ENCODE measurements at regions not wholly inside any gene's neighbourhood (a gene's known extent, or its start where the extent isn't known, plus 50 kb on each side); places are given as distances from the start of the nearest gene placed in this dataset.

DNA sequence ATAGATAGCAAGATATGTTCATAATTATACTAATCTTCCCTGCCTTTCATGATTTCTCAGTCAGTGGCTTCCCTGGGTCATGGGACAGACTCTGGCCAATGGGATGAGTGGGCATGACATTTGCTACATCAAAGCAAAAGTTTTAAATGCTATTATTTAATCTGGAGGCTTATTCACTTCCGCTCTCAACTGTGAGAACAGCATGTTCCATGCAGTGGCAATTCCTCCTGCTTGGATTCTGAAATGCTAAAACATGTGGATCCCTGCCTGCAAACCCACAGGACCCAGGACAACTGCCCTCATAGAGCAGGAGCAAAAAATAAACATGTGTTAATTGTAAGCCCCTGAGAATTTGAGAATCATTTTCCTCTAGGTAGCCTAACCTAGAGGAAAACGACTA lies 1412.4 kb upstream of the CELF2 start:
- dilution Hi-C loops (cut with MboI; ENCODE audit: extremely low pct_ligation_motif_present, low sequenced_read_pairs): no loop called here
- no peak for DNase-seq (ENCODE audit: low read depth, low spot score)

DNA sequence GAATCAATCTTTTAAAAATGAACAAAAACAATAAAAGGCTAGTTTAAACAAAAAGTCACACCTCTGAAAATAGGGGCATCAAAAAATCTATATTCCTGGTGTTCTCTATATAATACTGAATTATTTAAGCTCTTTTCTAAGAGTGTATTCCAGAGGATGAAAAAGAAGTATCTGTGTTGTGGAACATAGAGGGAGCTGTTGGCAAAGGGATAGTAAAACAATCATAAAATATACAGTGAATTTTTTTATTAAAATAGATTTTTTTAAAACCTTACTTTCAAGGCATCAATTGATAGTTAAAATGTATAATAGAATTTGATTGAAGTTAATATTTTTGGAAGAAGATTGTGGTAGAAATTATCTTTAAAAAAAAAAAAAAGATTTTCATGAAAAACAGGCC lies 1409.1 kb upstream of the CELF2 start:
- no peaks in the 10 kb centered on the region for H3K27me3 ChIP-seq (ENCODE audit: control insufficient read depth, extremely low read depth, insufficient read depth, low read length)
- no peaks in the 10 kb centered on the region for H3K9me1 ChIP-seq (ENCODE audit: control insufficient read depth, extremely low read depth, insufficient read depth, low read length)
- H3K9ac ChIP-seq (ENCODE audit: control insufficient read depth, extremely low read depth, insufficient read depth, low read length): no peak overlapping the region
- H3K4me3 ChIP-seq (ENCODE audit: control insufficient read depth in 2 of 3, extremely low read depth in 1 of 3, insufficient read depth in 2 of 3, low read depth in 1 of 3, low read length in 3 of 3): no peak overlapping the region
- no peaks in the 10 kb centered on the region for H4K20me1 ChIP-seq (ENCODE audit: control insufficient read depth, extremely low read depth, insufficient read depth, low read length)
- dilution Hi-C loops (cut with MboI; ENCODE audit: extremely low pct_ligation_motif_present, low sequenced_read_pairs): no loop called here
- no peak overlapping the region for H3K4me2 ChIP-seq (ENCODE audit: control insufficient read depth, extremely low read depth, insufficient read depth, low read depth, low read length)
- H3K27ac ChIP-seq (ENCODE audit: control insufficient read depth, insufficient read depth, low read length): no peak overlapping the region
- H3K4me1 ChIP-seq (ENCODE audit: control insufficient read depth, extremely low read depth, insufficient read depth, low read length): no peaks in the 10 kb centered on the region
- H3K36me3 ChIP-seq (ENCODE audit: control insufficient read depth in 2 of 2, extremely low read depth in 1 of 2, insufficient read depth in 2 of 2, low read length in 2 of 2): no peaks in the 10 kb centered on the region
- TF ChIP-seq EZH2 (IDR thresholded peaks at IDR 0.05; ENCODE audit: low read length): no peak
- TF ChIP-seq, protein P1, sequence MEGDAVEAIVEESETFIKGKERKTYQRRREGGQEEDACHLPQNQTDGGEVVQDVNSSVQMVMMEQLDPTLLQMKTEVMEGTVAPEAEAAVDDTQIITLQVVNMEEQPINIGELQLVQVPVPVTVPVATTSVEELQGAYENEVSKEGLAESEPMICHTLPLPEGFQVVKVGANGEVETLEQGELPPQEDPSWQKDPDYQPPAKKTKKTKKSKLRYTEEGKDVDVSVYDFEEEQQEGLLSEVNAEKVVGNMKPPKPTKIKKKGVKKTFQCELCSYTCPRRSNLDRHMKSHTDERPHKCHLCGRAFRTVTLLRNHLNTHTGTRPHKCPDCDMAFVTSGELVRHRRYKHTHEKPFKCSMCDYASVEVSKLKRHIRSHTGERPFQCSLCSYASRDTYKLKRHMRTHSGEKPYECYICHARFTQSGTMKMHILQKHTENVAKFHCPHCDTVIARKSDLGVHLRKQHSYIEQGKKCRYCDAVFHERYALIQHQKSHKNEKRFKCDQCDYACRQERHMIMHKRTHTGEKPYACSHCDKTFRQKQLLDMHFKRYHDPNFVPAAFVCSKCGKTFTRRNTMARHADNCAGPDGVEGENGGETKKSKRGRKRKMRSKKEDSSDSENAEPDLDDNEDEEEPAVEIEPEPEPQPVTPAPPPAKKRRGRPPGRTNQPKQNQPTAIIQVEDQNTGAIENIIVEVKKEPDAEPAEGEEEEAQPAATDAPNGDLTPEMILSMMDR (optimal IDR thresholded peaks at IDR 0.05 in 1 of 3, IDR thresholded peaks at IDR 0.05 in 1 of 3, conservative IDR thresholded peaks at IDR 0.05 in 1 of 3; ENCODE audit: extremely low read depth in 1 of 3, insufficient read depth in 2 of 3, low read length in 3 of 3): no peak
- no peak for FAIRE-seq
- no peak for DNase-seq (ENCODE audit: low read depth, low spot score)
- no peaks in the 10 kb centered on the region for H3K9me3 ChIP-seq (ENCODE audit: control insufficient read depth, low read depth, low read length)
- no peak overlapping the region for H2AFZ ChIP-seq (ENCODE audit: control insufficient read depth, low read length)
- H3K79me2 ChIP-seq (ENCODE audit: control insufficient read depth, insufficient read depth, low read length): no peaks in the 10 kb centered on the region

More for the DNA sequence above, 1412.4 kb upstream of the CELF2 start:
- no peak for FAIRE-seq
- no peak overlapping the region for H2AFZ ChIP-seq (ENCODE audit: control insufficient read depth, low read length)
- H3K9me1 ChIP-seq (ENCODE audit: control insufficient read depth, extremely low read depth, insufficient read depth, low read length): no peaks in the 10 kb centered on the region
- no peaks in the 10 kb centered on the region for H3K9me3 ChIP-seq (ENCODE audit: control insufficient read depth, low read depth, low read length)
- H3K79me2 ChIP-seq (ENCODE audit: control insufficient read depth, insufficient read depth, low read length): no peaks in the 10 kb centered on the region
- H3K4me1 ChIP-seq (ENCODE audit: control insufficient read depth, extremely low read depth, insufficient read depth, low read length): no peaks in the 10 kb centered on the region
- no peak overlapping the region for H3K9ac ChIP-seq (ENCODE audit: control insufficient read depth, extremely low read depth, insufficient read depth, low read length)
- H3K36me3 ChIP-seq (ENCODE audit: control insufficient read depth in 2 of 2, extremely low read depth in 1 of 2, insufficient read depth in 2 of 2, low read length in 2 of 2): no peaks in the 10 kb centered on the region
- H3K27me3 ChIP-seq (ENCODE audit: control insufficient read depth, extremely low read depth, insufficient read depth, low read length): no peaks in the 10 kb centered on the region
- H4K20me1 ChIP-seq (ENCODE audit: control insufficient read depth, extremely low read depth, insufficient read depth, low read length): no peaks in the 10 kb centered on the region
- TF ChIP-seq EZH2 (IDR thresholded peaks at IDR 0.05; ENCODE audit: low read length): no peak
- TF ChIP-seq, protein P1 (optimal IDR thresholded peaks at IDR 0.05 in 1 of 3, IDR thresholded peaks at IDR 0.05 in 1 of 3, conservative IDR thresholded peaks at IDR 0.05 in 1 of 3; ENCODE audit: extremely low read depth in 1 of 3, insufficient read depth in 2 of 3, low read length in 3 of 3): no peak
- H3K4me3 ChIP-seq (ENCODE audit: control insufficient read depth in 2 of 3, extremely low read depth in 1 of 3, insufficient read depth in 2 of 3, low read depth in 1 of 3, low read length in 3 of 3): no peak overlapping the region
- no peak overlapping the region for H3K4me2 ChIP-seq (ENCODE audit: control insufficient read depth, extremely low read depth, insufficient read depth, low read depth, low read length)
- no peak overlapping the region for H3K27ac ChIP-seq (ENCODE audit: control insufficient read depth, insufficient read depth, low read length)
